ENCODE measurements at regions not wholly inside any gene's neighbourhood (a gene's known extent, or its start where the extent isn't known, plus 50 kb on each side); places are given as distances from the start of the nearest gene placed in this dataset.

DNA sequence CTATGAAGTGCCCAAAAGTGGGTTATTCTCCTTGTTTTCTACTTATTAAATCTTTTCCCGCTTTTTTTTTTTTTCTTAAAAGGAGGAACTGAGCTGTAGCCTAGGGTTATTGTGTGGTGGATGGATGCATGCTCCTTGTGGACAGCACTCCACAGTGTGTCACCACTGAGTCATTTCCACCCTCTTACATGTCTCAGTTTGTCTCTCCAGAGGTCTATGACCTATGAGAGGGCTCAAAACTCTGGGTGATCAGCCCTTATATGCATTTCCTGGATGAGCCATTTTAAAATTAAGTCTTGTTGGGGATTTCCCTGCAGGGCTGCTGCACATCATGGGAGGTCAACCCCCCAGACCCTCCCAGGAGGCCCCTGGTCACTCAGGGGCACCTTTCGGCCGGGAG lies 102.2 kb upstream of the MOCS2 start:
- TF ChIP-seq, protein P1, sequence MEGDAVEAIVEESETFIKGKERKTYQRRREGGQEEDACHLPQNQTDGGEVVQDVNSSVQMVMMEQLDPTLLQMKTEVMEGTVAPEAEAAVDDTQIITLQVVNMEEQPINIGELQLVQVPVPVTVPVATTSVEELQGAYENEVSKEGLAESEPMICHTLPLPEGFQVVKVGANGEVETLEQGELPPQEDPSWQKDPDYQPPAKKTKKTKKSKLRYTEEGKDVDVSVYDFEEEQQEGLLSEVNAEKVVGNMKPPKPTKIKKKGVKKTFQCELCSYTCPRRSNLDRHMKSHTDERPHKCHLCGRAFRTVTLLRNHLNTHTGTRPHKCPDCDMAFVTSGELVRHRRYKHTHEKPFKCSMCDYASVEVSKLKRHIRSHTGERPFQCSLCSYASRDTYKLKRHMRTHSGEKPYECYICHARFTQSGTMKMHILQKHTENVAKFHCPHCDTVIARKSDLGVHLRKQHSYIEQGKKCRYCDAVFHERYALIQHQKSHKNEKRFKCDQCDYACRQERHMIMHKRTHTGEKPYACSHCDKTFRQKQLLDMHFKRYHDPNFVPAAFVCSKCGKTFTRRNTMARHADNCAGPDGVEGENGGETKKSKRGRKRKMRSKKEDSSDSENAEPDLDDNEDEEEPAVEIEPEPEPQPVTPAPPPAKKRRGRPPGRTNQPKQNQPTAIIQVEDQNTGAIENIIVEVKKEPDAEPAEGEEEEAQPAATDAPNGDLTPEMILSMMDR (IDR thresholded peaks at IDR 0.05; ENCODE audit: low read length) = no peak
- no peak for TF ChIP-seq EZH2 (IDR thresholded peaks at IDR 0.05; ENCODE audit: borderline replicate concordance, low read length)
